Lower leg skin (tissue), 3 donors: ENCODE measurements at regions not wholly inside any gene's neighbourhood (a gene's known extent, or its start where the extent isn't known, plus 50 kb on each side); places are given as distances from the start of the nearest gene placed in this dataset.

Experiments
- CTCF ChIP-seq, 3 donors: fragments of 450-650 bp; IDR thresholded peaks; one replicate each; pipeline ENCODE4 v1.5.1; 2016; ENCODE audit warnings: antibody characterized with exemption in 3 of 3, mild to moderate bottlenecking in 3 of 3, moderate library complexity in 2 of 3
- POLR2A ChIP-seq, 2 donors: fragments of 450-650 bp; IDR thresholded peaks; one replicate each; pipeline ENCODE4 v1.6.1; 2016 to 2017; ENCODE audit warnings: antibody characterized with exemption in 2 of 2, mild to moderate bottlenecking in 1 of 2, moderate library complexity in 1 of 2

DNA sequence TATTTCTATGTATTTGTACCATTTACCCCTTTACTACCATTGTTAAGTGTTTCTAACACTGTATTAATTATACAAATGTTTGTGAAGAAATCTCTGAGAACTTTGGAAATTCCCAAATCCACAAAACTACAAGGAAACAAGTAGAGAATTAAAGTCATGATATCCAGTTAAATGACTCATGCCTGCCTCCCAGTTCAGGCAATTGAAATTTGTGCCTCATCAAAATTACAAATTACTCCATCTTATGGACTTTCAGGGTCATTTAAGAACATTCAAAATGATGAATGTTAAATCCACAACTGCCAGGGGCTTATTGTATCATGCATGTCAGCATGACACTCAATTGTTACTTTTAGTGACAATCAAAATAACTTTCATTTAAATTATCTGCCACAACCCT, 282.4 kb downstream of the ZNF326 start:
- TF ChIP-seq CTCF (IDR thresholded peaks at IDR 0.05) = no peak
- no peak for TF ChIP-seq POLR2A (IDR thresholded peaks at IDR 0.05)
